ENCODE measurements at regions not wholly inside any gene's neighbourhood (a gene's known extent, or its start where the extent isn't known, plus 50 kb on each side); places are given as distances from the start of the nearest gene placed in this dataset.
"Not testable (repeated sequence)": the region's sequence is repeated elsewhere in the genome, so short reads cannot be mapped to it uniquely, and the experiment has no call there.

GRCh38 chr6:14585689-14586088, 468.1 kb downstream of the CD83 start:
- no peak for DNase-seq

DNA sequence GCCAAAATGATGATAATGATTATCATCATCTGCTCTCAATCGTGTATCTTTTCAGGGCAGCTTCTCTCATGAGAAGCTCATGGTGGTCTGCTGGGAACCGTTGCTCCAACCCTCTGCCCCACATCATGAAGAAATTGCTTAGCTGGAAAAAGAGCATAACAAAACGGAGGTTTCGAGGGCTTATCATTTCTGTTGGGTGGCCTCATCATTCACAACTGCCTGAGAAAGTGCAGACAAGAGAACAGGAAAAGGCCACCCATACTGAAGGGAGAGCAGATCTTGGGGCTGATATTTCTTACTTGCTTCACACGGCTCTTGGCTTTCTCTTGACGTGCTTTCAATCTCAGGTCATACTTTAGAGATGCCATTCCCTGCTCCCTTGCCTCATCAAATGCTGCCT, 471.6 kb downstream of the CD83 start:
- no peak for DNase-seq

DNA sequence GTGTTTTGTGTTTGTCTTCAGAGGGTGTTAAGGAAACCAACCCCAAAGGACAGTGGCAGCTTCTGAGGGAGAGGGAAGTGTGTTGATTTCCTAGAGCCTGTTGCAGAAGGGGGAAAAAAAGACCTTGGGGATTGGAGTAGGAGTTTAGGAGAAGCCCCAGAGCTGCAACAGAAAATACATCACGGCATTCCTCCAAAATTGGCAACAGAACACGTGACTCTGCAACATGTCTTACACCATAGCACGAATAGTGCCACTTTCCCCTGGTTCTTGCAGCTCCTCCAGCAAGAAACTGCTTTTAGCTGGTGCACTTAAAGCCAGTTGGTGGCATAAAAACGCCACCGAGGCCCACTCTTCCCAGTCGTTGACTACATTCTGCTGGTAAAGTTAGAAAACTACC, 473.0 kb downstream of the CD83 start:
- no peak for DNase-seq

DNA sequence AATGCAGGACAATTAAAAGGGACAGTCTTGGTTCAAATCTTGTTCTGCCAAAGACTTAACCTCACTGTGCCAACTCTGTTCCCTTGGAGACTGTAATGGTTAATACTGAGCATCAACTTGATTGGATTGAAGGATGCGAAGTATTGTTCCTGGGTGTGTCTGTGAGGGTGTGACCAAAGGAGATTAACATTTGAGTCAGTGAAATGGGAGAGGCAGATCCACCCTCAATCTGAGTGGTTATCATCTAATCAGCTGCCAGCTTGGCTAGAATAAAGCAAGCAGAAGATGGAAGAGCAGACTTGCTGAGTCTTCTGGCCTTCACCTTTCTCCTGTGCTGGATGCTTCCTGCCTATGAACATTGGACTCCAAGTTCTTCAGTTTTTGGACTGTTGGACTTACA, 474.4 kb downstream of the CD83 start:
- DNase-seq, result no peak

DNA sequence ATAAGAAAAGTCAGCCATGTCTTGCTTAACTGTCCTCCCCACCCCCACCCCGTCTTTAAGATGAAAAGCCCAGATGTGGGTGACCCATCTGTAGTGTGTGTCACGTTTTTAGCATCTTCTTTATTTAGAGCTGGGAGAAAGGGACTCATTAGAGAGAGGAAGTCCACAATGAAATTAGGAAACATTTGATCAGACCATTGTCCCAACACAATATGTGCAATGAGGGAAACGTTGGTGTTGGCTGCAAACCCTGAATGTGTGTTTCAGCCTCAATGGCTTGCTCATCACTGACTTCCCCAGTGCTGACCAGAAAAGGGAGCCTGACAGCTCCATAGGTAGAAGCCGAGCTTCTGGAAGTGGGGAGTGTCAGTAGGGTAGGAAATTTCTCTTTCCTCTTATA, 475.7 kb downstream of the CD83 start:
- DNase-seq, result no peak

DNA sequence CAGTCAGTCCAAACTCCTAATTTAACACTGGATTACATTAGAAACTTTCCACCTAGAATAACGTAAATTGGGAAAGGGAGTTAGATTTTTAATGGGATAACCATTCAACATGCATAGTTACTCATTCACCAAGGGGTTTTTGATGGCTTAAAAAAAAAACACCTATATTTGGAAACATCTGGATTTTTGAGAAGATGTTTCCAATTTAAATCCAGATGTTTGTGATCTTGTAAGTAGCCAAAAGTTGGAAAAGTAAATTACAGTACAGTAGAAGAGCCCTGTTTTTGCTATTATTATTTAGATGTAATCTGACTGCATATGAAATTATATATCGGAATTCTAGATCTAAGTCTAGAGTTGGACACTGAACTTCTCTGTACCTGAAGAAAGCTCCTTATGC, 478.2 kb downstream of the CD83 start:
- DNase-seq, result no peak

- peak; percentile 99 for DNase-seq
These were observed 478.8 kb downstream of the CD83 start for GRCh38 chr6:14596410-14596809.

GRCh38 chr6:14597090-14597489, 479.5 kb downstream of the CD83 start:
- peak; percentile 18 for DNase-seq

- DNase-seq, result peak; percentile 11
These were observed 480.7 kb downstream of the CD83 start for GRCh38 chr6:14598017-14598864.

DNA sequence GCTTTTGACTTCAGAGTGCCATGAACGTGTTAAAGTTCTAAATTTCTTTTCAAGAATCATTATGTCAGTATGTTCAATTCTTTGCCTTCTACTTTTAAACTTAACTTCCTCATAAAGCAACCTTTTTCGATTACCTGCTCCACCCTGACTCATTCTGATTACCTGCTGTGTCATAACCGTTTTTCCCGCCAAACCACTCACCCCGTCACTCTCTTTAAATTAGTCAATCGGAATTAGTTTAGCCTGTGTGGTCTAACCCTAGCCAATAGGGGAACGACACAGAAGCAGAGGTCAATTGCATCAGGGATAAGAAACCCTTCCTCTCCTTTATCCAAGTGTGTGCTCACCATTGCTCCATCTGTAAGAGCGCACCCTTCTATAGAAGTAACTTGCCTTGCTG, 482.7 kb downstream of the CD83 start:
- not testable (repeated sequence) for DNase-seq

- DNase-seq, result no peak
These were observed 483.9 kb downstream of the CD83 start for GRCh38 chr6:14601490-14601889.

- no peak for DNase-seq
These were observed 488.8 kb downstream of the CD83 start for GRCh38 chr6:14606353-14606752.

DNA sequence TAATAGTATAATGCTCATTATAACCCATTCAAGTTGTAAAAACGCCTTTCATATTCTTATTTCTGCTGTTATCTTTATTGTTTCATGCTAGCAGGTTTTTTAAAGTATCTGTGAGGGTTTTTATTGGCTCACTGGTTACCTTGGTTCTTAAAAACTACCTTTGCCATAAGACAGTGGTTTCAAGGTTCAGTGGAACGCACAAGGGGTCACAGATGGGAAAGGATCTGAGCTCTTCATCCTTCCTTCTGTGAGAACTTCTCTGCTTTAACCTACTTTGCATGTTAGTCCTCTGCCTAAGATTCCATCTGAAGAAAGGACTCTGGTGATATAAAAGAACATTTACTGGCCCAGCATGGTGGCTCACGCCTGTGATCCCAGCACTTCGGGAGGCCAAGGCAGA, 492.6 kb downstream of the CD83 start:
- no peak for DNase-seq

GRCh38 chr6:14612016-14612980, 494.7 kb downstream of the CD83 start:
- DNase-seq, result no peak

GRCh38 chr6:14614631-14615030, 497.1 kb downstream of the CD83 start:
- DNase-seq, result no peak

DNA sequence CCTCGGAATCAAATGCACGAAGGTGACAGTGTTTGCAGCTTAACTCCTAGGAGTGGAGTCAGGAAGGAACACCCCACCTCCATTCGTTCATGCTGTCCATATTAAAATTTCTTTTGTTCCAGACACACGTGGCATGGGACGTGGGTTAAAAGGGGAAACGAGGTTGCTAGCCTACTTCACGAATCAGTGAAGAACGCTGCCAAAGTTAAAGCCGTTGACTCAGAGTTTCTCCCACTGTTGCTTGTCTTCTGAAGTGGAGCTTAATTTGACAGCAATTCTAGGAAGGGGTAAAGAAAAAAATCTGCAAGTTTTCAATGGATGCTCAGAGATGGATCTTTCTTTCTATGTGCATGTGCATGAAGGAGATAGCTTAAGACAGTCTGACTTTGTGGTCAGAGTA, 499.1 kb downstream of the CD83 start:
- DNase-seq, result peak; percentile 69

- no peak for DNase-seq
These were observed 501.3 kb downstream of the CD83 start for GRCh38 chr6:14618759-14619418.

GRCh38 chr6:14619419-14619781, 501.8 kb downstream of the CD83 start:
- no peak for DNase-seq

- no peak for DNase-seq
These were observed 502.9 kb downstream of the CD83 start for GRCh38 chr6:14620522-14620921.

GRCh38 chr6:14621518-14621917, 503.9 kb downstream of the CD83 start:
- DNase-seq, result no peak

DNA sequence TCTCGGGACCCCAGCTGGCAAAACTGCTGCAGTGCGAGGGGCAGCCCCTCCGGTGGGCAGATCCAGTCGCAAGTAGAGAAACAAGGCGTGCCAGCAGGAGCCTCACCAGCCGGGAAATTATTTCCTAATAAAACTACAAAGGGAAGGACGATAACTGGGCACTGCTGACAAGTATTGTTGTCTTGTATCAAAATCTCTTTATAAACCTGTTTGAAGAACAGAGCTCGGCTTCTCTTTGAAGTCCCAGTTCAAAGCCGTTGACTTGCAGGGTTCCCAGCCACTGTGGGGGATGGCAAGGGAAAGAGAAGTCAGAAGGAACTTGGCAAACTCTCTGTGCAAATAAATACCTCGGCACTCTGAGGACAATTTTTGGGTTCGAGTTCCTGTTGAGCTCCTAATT, 504.5 kb downstream of the CD83 start:
- no peak for DNase-seq

DNA sequence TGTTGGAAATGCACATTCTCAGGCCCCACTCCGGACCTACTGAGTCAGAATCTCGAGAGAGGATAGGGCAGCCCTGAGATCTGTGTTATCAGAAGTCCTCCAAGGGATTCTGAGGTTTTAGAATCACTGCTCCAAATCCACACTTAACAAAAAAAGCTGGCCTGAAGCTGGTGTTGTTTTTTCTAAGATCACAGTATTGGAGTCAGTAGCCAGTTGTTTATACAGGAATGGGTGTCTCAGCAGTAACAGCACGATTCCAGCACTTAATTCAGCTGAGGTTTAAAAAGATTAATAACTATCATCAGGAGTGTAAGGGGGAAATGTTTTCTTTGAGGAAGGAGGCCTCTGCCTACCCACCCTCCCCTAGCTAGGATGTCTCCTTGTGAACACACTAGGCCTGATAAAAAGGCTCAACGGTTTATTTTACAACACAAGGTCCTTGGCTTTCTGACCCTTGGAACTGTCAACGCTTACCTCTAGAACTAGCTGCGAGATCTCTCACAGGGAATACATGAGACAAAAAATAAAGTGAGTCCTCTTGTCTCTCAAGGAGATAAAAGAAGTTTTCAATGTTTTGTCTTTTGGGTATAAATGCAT, 505.4 kb downstream of the CD83 start:
- DNase-seq, result no peak
